SK-N-SH treated with all-trans-retinoic acid at 6 μM for 48 hours (cell line): ENCODE measurements at regions not wholly inside any gene's neighbourhood (a gene's known extent, or its start where the extent isn't known, plus 50 kb on each side); places are given as distances from the start of the nearest gene placed in this dataset.

Experiments
- ZC3H10 ChIP-seq: fragments of 250-450 bp; sonication (Bioruptor Pico); IDR thresholded peaks from 2 replicates; pipeline ENCODE4 v1.5.1; 2021; ENCODE audit warnings: mild to moderate bottlenecking, moderate library complexity
- ZNF8 ChIP-seq: fragments of 450-650 bp; formaldehyde crosslinking; IDR thresholded peaks from 2 replicates; pipeline ENCODE4 v1.5.0; 2020; ENCODE audit warnings: mild to moderate bottlenecking, moderate library complexity

- TF ChIP-seq ZC3H10 (CRISPR knock-in tag) = no peak
- no peak for TF ChIP-seq ZNF8 (CRISPR knock-in tag)
Measured at GRCh38 chr12:43233861-43234260, 318.1 kb downstream of the ADAMTS20 start.
